ENCODE measurements at regions not wholly inside any gene's neighbourhood (a gene's known extent, or its start where the extent isn't known, plus 50 kb on each side); places are given as distances from the start of the nearest gene placed in this dataset.

DNA sequence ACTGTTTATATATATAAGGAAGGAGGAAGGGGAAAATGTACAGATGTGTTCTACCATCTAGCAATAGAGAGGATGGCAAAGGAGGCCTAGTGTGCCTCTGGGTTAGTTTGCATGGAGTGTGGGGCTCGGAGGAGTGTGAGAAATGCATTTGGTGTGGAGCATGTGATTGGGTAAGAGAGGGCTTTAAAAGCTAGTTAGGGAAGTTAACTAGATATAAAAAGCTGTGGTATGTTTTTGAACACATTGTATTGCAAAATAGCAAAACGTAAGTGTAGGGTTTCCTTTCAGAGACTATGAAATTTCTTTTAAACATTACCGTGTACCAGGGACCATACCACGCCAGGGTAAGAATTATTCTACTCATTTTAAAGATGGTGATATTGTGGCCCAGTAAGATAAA is 53.3 kb upstream of the STXBP6 start:
- DNase-seq (ENCODE audit: low read depth in 4 of 4, low spot score in 1 of 4) = no peak

DNA sequence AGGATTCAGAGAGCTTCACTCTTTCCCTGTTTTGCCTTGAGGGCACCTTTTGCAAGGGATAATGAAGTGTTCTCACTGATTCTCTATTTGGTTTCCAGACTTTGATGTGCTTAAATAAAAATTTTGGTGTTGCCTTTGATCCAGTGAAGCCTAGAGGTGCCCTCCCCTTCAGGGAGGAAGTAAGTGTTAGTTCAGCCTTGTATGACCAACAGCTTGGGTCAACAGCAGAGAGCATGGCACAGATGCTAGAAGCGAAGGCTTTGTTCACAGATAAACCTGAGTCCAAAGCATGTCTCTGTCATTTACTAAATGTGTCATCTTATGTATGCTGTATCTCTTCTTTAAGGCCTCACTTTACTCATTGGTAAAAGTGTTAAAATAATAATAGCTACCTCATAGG is 52.8 kb upstream of the STXBP6 start:
- DNase-seq (ENCODE audit: low read depth in 4 of 4, low spot score in 1 of 4) = no peak

DNA sequence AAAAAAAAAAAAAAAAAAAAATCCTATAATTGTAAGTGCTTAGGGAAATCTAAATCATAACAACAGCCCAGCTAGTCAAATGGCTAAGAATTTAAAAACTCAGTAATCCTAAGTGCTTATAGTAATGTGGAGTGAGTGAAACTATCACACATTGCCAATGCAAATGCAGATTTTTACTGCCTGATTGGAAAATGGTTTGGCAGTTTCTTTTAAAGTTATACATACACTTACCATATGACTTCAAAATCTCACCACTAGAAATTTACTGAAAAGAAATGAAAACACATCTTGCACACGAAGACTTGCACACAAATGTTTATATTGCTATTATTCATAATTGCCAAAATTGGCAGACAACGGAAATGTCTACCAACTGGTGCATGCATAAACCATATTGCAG is 51.3 kb upstream of the STXBP6 start:
- DNase-seq (ENCODE audit: low read depth in 4 of 4, low spot score in 1 of 4) = no peak

Measured in stimulated activated CD4-positive, alpha-beta T cell treated with anti-CD3 and anti-CD28 coated beads, Interleukin-1b, Interleukin-23, amount 100 ng/mL, for 24 hours (primary cell).